HG03571 (cell line): ENCODE measurements at regions not wholly inside any gene's neighbourhood (a gene's known extent, or its start where the extent isn't known, plus 50 kb on each side); places are given as distances from the start of the nearest gene placed in this dataset.

Experiments used
- ATAC-seq: cut with Tn5 transposase; IDR thresholded peaks from one replicate; pipeline ENCODE4 v1.9.1; 2021; ENCODE audit not compliant: unreplicated experiment

DNA sequence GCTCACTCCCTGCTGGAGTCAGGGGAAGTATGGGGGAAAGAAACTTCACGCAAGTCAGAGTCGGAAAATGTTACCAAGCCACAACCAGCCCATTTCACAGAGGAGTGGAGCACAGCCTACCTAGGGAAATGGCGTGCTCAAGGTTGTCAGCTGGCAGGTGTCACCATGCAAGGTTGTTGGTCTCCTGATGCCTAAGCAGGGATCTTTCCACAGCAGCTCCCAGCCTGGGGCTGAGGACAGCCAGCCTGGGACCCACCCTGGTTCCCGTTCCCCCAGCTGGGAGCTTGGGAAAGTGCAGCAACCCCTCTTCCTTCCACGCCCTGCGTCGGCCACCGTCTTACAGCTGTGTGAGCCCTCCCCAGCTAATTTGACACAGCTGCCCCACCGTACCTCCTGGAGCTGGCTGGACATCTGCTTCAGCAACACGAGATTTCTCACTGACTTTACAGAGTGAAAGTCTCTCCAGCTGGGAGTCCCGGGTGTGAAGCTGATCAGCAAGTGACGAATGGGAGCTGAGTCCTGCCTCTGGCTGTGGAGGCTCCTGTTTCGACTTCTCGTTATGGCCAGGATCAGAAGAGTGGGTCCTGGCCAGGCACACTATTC, 224.6 kb upstream of the RAB4A start:
- no peak for ATAC-seq

DNA sequence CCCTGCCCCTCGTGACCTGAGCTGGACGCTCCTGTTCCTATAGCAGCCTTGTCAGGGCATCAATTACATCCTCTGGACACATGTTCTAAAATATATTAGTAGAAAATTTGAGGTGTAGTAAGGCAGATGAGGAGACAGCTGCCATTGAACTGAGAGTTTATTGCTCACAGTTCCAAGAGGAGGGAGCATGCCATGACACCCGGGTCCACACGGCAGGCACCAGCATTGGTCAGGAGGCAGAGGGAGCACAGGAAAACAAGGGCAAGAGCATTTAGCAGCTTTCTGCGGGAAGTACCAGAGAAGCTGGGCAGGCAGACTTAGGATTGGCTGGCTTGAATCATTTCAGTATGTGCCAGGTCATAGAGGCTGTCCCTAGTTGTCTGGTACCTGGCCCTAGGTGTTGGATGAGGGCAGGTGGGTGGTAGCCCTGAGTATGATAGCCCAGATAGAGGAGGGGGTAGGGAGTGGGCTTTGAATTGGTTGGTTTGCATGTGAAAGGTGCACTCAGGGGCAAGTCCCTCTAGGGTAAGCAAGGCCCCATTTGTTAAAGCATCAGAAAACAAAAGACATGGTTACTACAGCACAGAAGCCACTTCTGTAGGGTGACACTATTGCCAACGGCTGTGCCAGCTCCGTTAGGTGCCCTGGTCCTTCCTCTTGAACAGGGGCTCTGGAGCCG, 223.6 kb upstream of the RAB4A start:
- no peak for ATAC-seq

DNA sequence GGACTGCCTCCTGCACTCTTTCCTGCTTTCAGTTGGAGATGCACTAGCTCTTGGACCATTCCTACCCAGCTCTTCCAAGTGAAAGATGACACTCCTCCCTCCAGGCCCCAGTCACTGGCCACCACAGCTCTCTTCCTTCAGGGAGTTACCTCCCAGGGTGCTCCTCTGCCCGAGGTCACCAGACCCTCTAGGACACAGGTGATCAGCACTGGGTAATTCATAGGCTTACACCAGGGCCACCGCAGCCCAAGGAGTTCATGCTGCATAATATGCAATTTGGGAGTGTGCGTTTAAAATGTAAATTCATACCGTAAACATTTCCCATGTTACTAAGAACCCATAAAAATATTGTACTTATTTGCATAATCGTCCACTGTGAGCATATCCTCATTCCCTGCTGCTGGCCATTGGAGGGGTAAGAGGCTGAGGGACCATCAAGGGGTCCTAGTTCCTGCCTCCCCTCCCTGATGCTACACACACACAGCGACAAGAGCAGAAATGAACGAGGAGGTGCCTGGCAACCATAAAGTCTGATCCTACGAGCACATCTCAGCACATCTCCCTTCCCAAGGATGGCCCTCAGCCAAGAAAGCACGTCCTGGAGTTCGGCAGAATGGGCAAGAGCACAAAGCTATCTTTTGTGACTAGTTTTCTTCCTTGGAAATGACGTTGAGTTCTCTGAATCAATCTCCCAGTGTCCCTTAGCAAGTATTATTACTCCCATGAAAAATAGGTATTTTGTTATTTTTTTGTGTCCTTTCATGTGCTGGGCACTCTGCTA, 222.9 kb upstream of the RAB4A start:
- ATAC-seq: no peak

DNA sequence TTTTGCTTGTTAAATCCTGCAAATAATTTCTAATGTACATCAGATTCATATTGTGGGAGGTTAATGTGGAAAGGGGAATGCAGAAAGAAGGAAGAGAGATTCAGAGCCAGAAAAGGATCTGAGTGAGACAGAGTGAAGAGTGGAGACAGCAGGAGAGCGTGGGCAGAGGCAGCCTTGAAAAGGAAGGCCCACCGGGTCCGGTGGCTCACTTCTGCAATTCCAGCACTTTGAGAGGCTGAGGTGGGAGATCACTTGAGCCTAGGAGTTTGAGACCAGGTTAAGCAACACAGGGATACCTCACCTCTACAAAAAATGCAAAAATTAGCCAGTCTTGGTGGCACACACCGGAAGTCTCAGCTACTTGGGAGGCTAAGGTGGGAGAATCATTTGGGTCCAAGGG, 222.0 kb upstream of the RAB4A start:
- no peak for ATAC-seq

DNA sequence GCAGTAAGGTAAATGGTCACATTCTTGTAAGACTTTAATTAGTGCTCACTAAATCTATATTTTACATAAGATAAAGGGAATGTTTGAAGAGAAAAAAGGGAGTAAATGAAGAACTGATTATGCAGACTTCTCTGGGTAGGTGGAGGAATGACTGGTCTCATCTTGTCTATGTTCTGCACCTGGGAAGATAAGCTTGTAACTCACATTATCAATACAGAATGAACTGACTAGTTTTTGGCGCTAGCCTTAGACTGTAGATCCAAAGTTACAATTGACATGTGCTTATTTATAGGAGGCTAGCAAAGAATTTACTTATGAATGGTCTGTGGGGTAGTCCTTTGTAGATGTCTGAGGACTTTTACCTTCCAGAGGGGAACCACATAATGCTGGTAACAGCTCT, 214.9 kb upstream of the RAB4A start:
- ATAC-seq: no peak

DNA sequence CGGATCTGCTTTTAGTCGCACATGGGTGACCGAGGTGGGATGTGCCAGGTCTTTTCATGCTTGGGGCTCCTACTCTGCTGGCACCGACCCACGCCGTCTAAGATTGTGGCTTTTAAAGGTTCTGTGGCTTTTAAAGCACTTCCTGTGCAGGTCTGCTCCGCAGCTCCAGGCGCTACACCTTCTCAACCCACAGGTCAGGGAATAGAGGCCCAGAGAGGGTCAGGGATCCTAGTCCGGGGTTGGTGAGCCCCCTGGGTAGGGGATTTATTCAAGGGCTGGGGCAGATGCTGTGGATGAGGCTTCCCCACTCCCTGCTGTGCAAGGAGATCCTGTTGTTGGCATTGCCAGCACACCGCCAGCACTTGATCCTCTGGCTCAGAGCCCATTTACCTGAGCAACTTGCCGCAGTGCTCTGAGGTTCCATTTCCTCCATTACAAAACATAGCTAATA, 212.8 kb upstream of the RAB4A start:
- ATAC-seq: no peak

DNA sequence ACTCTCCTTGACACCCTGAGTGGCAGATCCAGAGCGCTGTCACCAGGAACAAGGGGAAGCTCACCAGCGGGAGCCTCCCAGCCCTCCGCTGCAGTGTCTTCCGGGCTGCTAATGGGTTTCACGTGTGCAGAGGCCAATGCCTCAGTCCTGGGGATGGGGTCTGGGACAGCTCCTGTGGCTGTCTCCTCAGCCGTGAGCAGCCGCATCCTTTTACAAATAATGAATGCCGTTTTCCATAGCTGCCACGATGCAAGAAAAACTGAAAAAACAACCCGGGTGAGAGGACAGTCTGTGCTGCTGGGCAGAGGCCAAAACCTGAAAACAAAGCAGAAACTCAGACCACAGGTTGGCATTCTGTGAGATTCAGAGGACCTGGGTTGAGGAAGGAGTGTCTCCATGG, 212.2 kb upstream of the RAB4A start:
- no peak for ATAC-seq

DNA sequence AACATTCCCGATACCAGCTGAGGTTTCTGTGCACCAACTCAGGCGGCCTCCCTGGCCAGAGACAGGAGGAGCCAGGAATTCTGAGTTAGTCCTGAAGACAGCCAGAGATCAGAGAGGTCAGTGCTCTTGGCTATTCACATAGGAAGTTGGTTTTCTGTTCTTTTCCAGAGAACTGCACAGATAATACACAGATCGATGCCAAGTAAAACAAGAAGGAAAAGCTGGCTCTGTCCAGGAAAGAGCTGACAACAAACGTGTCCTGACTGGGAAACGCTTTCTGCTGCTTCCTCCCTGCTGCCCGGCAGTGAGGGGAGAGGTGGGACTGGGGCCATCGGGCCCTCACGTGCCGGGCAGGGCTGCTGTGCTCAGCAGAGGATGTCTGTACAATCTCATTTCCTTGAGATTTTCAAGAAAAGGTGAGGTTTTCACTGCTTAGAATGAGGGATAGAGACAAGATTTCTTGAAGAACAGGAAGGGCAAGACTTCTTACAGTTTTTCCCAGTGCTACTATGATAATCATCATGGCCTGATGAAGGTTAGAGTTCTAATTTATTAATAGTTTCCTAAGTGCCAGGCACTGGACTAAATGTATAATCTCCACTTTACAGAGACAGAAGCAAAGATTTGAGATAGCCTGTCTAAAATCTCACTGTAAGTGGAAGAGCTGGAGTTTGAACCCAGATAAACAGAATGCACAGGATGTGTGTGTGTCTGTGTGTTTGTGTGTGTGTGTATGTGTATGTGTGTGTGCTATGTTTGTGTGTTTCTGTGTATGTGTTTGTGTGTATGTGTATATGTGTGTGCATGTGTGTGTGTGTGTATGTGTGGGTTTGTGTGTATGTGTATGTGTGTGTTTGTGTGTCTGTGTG, 211.0 kb upstream of the RAB4A start:
- ATAC-seq: no peak

DNA sequence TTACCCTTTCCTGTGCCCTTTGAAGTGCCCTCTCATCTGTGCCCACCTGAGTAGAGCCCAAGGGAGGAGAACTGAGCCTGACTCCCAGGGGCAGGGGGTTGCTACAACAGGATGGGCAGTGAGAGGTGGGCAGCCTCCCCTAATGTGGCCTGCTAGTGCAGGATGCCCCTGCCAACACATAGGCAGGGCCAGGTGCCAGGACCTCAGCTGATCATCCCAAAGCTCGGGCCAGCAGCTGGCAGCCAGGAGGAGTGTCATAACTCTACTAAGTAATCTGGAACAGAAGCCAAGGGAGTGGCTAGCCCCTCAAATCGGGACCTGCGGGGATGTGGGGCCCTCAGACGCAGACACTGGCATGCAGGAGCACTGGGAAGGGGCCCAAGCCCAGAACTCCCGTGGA, 208.8 kb upstream of the RAB4A start:
- no peak for ATAC-seq

DNA sequence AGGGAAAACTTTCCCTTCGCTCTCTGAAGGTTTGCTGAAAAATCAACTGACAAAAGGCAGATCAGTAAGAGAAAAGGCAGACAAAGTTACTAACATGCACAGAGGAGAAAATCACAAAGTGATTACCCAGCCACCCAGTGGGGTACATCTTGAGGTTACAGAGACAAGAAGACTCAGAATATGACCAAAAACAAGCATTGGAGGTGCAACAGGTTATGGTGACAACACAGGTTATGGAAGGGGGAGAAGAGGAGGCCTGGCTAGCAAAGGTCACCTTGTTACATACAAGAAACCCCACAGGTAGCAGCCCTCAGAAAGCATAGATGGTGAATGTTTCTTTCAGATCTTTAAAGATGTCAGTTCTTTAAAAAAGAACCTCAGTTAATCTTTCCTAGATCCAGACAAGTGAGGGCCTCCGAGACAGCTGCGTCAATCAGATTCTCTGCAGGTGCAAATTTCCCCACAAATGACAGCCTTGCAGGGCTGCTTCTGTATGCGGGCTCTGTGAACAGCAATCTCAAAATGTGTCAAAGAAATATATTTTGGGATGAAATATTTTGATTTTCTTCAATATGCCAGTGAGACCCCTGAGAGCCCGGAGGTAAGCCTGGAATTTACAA, 207.6 kb upstream of the RAB4A start:
- no peak for ATAC-seq

DNA sequence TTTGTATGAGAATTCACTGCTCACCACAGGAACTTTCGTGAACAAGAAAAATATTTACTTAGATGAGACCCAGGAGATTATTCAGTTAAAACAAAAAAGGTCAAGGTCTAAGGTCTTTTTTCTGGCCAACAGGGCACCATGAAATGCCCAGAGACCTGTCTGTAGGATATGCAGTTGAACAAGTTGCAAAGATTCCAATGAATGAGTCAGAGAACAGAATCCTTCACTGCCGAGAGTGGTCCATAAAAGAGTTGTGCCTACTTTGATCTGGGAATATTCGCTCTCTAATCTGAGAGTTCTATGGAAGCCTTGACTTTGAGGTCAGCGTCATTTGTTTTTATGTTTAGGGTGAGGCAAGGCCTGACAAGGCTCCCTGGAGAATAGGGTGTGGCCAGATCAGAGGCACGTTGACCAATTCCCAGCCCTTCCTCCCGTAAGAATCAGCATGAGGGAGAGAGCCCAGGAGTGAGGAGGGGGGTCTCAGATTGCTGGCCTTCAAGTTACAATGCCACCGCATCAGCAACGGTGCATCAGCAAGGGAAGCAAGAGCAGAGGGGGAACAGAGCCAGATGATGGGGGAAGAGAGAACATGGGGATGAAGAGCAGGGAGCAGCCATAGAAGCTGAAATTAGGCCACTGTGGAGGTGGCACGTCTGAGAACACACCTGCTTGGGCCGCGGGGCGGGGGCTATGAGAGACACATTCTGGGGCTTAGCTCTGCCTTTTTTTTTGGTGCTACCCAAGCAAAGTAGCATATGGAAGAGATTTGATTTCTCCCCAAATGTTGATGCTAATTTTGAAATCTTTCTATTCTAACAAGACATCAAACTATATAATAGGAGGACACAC, 206.4 kb upstream of the RAB4A start:
- no peak for ATAC-seq

DNA sequence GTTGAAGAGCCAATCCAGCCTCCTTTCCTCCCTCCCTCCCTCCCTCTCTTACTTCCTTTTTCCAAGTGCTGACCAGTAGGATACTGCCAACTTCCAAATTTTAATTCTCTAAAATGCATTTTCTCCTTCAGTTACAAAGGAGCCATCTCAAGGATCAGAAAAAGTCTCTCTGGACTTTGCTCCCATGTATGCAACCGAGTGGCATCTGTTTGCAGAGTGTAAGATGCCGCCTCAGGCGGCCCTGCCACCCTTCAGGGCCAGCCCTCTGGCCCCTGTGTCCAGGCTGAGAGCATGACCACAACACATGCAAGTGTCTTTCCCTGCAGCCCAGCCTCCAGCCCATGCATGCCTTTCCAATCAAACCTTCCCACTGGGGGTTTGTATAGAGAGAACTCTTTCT, 205.3 kb upstream of the RAB4A start:
- ATAC-seq: no peak

DNA sequence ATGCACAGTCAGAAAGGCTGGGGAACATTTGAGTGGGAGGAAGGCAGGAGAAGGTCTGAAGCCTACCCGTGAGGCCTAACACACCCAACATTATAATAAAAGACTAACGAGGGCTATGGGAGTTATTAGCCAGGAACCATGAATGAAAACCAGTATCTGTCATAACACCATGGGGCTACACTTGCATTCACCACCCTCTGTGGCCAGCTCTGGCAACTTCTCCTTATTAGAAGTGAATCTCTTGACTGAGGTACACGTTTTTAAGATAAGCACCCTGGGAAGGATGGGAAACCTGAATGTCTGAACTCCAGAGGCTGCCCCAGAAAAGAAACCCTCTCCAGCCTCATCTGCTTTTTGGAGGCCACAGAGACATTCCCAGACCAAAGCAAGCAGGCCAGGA, 204.3 kb upstream of the RAB4A start:
- no peak for ATAC-seq

DNA sequence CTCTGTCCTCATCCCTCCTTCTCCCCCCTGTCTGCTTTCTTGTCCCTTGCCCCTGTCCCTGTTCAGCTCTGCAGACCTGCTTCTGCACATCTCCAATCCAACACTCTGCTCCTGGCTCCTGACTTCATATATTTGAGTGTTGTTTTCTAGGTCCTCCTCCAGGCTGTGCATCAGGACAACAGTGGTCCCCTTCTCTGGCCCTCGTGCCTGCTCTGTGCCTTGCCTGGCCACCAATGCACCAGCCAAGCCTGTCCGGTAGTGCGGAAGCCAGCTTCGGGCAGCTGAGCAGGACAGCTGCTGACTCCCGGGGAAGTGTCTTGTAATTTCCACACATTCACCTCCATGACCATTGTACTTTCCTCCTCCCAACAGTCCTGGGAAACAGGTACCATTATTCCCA, 203.4 kb upstream of the RAB4A start:
- no peak for ATAC-seq

DNA sequence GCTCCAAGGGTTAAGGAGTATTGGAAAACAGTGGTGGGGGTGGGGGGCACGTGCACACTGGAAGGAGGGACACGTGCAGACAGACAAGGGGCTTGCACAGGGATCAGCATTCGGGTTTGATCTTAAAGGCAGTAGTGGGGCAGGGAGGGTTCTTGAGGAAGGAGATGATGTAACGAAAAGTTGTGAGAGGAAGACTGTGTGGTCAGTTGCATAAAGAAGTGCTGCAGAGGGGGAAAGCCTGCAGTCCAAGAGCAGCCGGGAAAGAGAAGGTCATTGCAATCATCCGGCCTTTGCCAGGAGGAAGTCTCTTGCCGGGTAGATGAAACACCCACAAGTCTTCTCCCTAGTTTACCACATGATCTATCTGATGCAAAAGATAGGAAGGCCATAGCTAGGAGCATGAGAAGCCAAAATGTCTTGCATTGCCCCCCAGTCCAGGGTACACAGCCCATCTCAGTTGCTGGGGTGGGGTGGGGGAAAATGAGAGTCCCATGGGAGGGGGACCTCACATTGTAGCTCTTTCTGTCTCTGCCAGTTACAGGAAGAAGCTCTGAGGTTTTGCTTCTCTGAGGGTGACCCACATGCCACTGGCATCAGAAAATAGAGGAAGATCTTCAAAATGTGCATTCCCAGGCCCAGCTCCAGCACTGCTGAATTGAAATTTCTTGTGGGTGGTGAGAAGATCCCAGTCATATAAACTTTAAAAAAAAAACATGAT, 202.5 kb upstream of the RAB4A start:
- no peak for ATAC-seq

DNA sequence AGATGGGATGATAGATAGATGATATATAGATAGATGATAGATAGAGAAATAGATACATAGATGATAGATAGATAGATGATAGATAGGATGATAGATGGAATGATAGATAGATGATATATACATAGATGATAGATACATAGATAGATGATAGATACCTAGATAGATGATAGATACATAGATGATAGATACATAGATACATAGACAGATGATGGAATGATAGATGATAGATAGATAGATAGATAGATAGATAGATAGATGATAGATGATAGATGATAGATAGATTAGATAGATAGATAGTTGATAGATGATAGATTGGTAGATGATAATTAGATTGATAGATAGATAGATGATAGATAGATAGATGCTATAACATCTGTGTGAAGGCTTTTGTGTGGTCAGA, 201.7 kb upstream of the RAB4A start:
- ATAC-seq: no peak

DNA sequence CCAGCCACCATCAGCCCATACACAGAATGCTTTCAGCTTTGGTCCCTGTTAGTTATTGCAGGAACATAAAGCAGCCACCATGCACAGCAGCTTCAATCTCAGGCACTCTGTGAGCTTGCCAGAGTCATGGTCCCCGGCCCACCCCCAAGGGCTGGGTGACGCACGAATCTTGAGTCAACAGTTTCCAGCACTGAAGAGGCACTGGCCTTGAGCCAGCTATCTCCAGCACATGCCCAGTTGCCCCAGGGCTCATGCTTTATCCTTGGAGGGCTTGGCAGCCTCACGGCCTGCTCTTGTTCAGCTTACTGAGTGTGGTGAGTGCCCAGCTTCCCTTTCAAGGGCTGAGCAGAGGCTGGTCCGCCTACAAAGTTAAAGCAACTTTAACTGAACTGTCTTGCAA, 200.7 kb upstream of the RAB4A start:
- no peak for ATAC-seq

DNA sequence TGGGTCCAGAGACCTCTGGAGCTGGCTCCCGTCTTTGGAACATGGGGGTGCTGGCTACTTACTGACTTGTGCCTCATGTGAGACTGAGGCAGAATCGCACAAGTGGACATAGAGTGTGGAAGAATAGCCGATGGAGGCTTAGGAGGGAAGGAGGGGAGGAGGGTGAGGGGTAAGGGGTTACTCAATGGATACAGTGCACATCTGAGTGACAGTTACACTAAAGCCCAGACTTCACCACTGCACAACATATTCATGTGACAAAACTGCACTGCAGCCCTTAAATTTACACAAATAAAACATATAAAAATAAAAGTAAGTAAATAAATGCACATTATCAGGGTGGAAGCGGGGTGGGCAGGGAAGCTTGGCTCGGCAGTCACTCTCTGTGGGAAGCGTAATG, 197.7 kb upstream of the RAB4A start:
- no peak for ATAC-seq

DNA sequence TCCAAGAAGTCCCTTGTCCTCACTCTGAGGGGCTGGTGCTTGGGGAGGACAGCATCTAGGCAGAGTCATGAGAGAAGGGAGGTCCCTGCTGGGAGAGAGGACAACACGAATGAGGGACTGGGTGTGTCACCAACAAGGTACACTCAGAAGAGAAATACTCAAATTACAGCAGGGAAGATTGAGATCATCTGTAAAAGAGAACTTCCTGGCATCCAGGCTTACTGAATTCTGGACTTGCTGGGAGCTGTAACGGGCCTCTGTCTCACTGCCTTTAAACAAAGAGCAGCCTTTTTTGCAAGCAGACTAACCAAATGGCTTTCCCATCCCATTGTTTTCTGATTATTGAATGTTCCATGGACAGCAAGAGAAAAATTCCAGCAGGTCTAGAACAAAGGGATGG, 195.7 kb upstream of the RAB4A start:
- no peak for ATAC-seq
